NAMALWA (cell line): ENCODE measurements at regions not wholly inside any gene's neighbourhood (a gene's known extent, or its start where the extent isn't known, plus 50 kb on each side); places are given as distances from the start of the nearest gene placed in this dataset.

ENCODE experiments used
- DNase-seq: peaks from one replicate; pipeline ENCODE4 v3.0.0-alpha.2; 2015; ENCODE audit warnings: low spot score

DNA sequence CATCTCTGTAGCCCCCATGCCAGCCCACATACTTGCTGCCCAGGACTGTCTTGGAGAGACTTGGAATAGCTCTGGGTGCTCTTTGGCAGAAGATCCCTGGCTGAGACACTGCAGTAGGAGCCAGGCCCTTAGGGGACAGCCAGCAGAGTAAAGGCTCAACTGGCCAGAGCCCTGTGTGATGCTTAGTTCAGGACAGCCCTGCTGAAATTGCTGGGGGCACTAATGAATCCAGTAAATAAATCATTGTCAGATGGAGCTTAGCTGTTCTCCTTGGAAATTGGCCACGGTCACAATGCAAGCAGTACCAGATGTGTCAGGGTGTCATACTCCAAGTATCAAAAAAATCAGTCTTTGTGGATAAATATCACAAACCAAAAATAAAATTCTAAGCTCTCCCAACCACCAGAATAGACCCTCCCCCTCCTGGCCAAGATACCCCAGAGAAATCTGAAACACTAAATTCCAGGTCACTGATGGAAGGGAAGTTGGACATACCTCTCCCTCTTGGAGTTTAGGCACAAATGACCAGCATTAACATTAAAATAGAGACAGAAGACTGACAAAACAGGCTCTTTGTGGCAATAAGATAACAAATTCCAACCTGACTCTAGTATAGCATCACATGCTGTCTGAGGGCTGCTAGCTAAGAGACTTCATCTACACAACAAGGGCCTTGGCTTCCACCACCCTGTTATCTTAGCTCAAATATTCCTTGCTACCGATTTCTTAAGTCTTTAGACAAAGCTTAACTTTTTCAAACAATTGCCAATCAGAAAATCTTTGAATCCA lies 83.2 kb upstream of the DNAH14 start:
- DNase-seq: no peak

- no peak for DNase-seq
Observed at GRCh38 chr1:224850446-224850845, 79.0 kb upstream of the DNAH14 start.

GRCh38 chr1:224851210-224851847 lies 78.1 kb upstream of the DNAH14 start:
- DNase-seq: peak; percentile 57

GRCh38 chr1:224851848-224852261 lies 77.6 kb upstream of the DNAH14 start:
- DNase-seq: no peak

DNA sequence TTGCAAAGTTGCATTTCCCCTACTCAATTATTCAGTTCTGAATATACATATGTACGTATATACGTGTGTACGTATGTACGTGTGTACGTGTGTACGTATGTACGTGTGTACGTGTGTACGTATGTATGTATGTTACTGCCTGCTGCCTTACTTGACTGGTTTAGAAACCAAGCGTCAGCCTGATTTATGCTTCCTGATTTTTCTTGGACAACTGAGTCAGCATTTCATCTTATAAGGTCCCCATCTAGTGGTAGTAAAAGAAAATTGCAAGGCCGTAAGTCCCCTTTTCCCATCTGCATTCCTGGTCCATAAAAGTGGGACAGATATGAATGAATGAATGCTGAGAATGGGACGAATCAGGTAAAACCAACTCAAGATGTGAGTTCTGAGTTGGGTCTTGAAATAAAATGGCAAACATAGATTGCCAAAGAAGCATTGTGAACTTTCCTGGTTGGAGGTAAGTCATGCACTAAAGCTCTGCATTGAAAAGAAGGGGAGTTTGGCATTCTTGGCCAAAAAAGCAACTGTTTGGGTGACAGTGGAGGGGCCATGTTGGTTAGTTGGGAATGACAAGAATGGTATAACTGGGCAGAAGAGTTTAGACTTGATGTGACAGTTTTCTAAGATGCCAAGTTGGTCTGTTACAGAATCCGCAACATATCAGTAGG lies 76.4 kb upstream of the DNAH14 start:
- peak; percentile 13 for DNase-seq

DNA sequence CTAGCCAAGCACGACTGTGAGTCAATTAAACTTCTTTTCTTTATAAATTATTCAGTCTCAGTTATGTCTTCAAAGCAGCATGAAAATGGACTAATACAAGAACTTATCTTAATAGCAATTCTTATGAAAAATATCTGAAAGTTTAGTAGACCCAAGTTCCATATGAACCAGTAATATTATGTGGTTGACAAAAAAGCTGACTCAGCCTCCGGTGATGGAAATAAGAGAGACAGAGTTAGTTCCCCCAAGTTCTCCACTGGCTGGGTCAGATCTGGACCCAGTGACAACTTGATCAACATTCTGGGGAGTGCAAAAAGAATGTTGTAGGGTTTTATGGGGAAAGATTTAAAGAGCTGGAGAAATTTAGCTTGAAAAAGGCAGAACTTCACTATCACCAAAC lies 72.5 kb upstream of the DNAH14 start:
- no peak for DNase-seq

GRCh38 chr1:224859651-224860050 lies 69.8 kb upstream of the DNAH14 start:
- no peak for DNase-seq

GRCh38 chr1:224860488-224861338 lies 68.8 kb upstream of the DNAH14 start:
- DNase-seq: no peak

DNA sequence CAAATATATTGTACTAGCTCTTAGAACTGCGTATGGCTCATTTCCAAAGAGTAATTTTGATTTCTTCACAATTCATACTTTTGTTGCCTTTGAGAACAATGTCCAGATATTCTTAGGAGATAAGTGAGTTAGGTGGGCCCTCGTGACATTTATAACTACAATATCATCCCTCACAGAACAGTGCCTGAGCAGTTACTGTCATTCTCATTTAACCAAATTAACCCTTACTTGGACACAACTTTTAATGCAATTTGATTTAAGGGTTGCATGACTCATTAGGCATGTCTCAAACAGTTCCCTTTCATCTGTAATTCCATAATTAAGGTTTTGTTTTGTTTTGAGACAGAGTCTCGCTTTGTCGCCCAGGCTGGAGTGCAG lies 68.1 kb upstream of the DNAH14 start:
- no peak for DNase-seq

DNA sequence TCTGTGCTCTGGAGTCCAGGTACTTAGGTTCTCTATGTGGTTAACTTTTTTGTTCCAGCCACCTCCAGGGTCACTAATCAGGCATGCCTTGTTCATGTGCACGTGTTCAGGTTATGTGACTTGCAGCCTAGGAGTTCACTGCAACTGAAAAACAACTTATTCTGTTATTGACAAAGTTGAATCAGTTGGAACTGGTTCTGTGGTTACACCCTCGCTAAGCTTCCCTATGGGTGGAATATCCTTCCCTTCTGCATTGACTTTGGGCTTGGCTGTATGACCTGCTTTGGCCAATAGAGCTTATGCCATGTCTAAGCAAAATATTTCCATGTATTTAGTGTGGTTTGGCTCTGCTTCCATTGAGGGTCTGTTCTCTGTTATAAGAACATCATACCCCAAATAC lies 66.0 kb upstream of the DNAH14 start:
- DNase-seq: no peak

DNA sequence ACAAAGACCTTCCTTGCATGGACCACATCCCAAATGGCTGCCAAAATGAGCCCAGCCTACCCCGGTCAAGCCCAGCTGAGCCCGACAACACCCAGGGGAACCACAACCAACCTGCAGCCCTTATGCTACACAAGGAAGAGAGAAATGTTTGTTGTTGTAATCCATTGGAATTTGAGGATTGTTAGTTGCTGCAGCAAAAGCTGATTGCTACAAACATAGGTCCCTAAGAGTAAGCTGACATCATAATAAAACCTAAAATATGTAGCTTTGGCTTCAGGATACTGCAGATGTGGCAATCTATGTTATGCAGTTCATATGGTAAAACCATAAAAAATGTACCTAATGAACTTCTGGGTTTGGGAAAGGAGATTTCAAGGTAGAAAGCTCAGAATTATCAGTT lies 65.5 kb upstream of the DNAH14 start:
- no peak for DNase-seq

DNA sequence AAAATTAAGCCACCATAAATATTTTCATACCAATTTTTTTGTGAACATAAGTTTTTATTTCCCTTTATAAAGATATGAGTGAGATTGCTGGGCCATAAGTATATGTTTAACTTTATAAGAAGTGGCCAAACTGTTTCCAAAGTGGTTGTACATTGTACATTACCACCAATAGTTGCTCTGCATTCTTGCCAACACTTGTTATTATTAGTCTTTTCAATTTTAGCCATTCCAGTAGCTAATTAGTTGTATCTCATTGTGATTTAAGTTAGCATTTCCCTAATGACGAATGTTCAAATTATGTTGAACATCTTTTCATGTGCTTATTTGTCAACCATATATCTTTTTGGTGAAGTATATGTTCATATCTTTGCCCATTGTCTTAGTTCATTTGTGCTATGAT lies 64.0 kb upstream of the DNAH14 start:
- no peak for DNase-seq

DNA sequence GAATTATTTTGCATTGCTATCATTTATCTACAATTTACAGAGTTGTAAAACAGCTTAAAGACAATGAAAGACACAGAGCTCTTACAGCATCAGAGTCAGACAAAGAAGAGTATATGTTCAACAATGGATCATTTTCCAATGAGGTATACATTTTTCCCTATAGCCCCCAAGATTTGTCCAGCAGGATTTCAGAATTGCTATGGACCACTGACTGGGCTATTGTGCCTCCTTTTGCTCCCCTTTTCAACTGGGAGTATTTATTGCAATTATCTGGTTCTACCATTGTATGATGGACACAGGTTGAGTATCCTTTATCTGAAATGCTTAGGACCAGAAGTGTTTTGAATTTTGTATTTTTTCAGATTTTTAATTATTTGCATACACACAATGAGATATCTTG lies 62.5 kb upstream of the DNAH14 start:
- no peak for DNase-seq

- DNase-seq: no peak
Observed at GRCh38 chr1:224867715-224868114, 61.8 kb upstream of the DNAH14 start.

GRCh38 chr1:224872832-224873433 lies 56.5 kb upstream of the DNAH14 start:
- no peak for DNase-seq

- no peak for DNase-seq
Observed at GRCh38 chr1:224873434-224874369, 55.8 kb upstream of the DNAH14 start.

GRCh38 chr1:224874775-224875174 lies 54.7 kb upstream of the DNAH14 start:
- DNase-seq: no peak

- DNase-seq: no peak
Observed at GRCh38 chr1:224879162-224879803, 50.2 kb upstream of the DNAH14 start.
